SW 1271 (cell line): ENCODE measurements at regions not wholly inside any gene's neighbourhood (a gene's known extent, or its start where the extent isn't known, plus 50 kb on each side); places are given as distances from the start of the nearest gene placed in this dataset.

ENCODE experiments used
- DNase-seq, 2 experiments: peaks; one replicate each; lab custom pipeline; 2025; lab: John Stamatoyannopoulos, UW

DNA sequence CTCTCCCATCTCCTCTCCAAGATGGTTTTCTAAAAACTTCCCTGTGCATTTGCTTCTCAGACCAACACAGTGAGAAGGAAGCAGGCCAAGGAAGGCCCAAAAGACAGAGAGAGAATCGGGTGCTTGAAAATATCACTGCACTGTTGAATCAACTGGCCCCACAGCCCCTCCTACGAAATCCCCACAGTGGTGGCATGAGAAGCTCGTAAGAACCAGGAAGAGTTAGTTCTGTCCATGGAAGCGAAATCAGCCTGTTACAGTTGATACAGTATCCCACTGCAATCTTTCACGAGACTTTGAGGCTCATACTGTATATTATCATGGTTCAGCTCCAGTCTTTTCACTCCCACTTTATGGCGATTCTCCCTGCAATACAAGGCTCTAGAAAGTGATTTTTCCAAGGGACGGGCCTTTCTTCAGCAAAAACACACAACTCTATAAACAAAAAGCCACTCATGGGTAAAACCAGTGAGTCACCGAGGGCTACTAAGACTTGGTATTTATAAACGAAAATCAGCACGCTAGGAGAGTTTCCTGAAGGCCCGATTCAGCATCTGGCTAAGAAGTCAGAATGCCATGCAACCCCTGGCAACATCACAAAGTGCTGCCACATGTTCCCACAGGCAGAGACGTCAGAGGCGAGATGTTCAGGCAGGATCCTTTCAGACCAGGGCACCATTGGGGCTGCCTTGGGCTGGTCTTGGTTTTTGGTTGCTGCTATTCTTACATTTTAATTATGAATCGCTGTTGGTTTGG lies 185.7 kb downstream of the IRX5 start:
- DNase-seq, result no peak

DNA sequence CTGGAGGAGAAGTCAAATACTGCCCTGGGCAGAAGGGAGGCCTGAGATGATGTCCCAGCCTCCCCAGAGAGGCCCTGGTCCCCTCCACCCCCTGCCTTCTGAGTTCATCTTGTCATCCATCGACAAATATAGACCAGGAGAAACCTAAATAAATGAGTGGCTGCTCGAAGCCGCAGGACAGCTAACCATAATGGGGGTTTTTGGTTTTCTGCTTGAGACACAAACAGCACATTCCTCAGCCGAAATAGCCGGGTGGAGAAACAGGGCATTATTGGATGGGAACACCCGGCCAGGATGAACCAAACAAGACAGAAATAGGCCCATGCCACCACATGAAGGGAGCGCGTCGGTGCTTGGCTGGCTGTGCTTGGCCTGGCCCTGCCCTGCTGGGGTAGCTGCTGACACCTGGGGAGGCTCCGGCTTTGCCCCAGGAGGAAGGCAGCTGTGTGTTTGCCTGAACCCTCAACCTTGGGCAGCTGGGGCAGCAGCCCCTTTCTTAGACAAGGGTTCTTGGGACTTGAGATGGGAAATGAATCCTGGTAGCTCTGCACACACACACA lies 188.1 kb downstream of the IRX5 start:
- DNase-seq, result no peak

DNA sequence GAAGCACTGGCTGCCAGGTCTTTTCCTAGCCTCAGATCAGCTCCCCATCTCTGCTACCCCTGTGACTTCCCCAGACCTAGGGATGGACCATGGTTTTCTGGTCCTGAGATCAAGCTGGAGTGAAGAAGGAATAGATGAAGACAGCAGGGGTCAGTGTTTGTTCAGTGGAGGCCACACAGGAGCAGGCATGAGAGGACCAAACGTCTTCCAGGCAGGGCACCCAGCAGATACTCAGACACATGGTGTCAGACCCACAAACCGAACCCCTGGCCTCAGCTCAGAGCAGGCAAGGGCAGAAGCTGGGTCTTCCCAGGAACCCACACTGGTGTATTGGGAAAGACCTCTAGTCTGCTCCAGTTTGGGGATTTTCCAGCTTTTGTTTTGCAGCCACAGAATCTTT lies 189.7 kb downstream of the IRX5 start:
- no peak for DNase-seq

DNA sequence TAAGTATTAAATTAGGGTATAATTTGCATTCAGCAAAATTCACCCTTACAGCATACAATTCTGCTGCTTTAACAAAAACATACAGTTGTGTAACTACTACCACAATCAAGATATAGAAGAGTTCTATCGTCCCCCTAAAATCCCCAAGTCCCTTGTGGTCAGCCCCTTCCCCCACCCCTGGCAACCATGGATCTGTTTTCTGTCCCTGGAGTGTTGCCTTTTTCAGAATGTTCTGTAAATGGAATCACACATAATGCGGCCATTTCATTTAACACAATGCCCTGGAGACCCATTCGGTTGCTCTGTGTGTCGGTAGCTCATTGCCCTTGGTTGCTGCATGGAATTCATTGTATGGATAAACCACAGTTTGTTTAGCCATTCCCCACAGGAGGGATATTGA lies 190.2 kb downstream of the IRX5 start:
- no peak for DNase-seq

GRCh38 chr16:55123652-55124051 lies 193.0 kb downstream of the IRX5 start:
- no peak for DNase-seq

DNA sequence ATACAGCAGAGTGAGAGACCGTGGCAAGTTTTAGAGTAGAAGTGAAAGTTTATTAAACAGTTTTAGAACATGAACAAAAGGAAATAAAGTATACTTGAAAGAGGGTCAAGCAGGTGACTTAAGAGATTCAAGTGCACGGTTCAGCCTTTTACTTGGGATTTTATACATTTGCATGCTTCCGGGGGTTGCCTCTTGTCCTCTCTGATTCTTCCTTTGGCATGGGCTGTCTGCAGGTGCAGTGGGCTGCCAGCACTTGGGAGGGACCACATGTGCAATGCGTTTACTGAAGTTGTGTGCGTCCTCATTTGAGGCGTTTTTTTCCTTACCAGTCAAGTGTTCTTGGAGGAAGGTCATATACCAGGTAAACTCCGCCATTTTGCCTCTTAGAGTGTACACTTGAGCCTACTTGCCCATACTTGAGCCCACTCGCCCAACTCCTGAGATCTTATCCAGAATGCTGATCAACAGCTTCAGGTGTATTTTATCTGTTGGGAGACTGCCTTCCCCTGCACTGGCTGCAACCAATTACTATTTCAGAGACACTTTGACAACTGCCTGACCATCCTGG lies 195.2 kb downstream of the IRX5 start:
- DNase-seq, result no peak

- DNase-seq, result no peak
These were observed 195.8 kb downstream of the IRX5 start for GRCh38 chr16:55126456-55126855.

DNA sequence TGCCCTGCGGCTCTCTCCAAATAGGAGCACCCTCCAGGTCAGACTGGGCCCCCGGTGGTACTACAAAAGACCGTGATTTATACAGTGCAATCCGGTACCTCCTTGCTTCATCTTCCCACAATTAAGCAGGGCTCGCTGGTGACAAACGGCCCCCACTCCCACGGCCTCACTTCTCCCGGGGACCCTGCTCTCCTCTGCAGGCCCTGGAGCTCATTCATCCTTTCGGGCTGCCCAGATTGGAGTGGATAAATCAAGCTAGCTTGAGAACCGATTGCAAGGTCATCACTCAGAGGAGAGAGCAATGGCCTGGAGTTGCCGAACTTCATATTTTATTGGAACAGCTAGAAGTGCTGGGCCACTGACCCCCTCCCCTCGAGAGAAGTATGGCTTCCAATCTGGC lies 193.5 kb upstream of the IRX6 start:
- DNase-seq, result no peak

DNA sequence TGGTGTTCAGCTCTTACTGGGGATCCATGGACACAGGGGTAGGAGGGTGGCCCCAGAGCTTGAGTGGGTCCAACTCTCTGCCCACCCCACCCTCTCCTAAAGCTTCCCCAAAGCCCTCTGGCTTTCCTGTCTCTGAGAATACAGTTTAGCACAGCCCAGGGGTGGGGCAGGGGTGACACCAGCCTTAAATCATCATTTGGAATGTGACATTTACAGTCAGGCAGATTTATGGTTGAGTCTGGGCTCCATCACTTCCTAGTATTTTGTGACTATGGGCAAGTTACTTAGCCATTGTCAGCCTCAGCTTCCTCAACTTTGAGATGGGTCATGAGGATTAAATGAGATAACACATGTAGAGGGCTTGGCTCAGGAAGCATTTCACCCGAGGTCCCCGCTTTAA lies 193.1 kb upstream of the IRX6 start:
- no peak for DNase-seq

DNA sequence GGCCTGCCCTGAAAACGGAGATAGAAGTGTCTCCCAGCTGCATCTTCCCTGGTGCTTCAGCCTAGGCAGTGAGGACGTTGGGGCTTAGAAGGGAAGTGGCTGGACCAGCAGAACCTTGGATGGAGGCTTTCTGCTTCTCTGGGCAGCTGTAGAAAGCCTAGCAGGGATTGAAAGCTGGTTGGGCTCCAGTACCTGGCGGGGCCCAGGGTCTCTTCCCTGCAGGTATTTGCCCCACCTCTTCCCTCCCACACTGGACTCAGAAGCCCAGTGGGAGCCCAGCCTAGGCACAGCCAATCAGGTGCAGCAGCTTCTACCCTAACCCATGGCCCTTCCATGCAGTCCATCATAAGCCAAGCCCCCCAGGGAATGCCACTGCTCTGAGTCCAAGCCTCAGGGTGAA lies 190.3 kb upstream of the IRX6 start:
- DNase-seq, result no peak

DNA sequence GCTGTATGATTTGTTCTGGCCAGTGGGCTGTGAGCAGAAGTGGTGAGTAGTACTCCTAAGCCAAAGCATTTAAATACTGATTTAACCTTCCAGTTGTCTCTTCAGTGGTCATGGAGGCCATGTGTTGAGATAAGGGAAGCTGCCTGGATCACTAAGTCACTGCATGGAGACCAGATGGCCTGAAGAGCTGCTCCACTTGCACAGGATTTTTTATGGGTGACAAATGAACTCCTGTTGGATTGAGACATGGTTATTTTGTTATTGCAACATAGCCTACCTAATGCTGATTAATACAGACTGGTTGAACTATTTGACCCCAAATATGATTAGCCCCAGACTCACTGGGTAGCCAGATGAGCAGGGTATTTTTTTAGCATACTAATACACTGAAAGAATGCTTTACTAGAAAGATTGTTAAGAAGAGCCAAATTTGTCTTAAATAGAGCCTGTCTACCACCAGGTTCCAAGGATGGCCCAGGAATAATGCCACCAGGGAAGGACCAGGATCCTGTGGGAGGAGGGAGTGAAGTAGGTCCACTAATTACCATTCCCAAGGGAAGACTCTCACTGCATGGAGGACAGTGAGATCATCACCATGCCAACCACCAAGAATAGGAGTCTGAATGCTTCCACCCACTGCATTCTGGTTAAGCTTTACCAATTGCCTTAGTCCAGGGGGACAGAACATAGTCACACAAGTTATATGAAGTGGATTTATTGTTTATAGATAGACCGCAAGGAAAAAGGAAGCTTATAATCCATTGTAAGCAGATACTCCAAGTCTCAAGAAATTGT lies 187.4 kb upstream of the IRX6 start:
- no peak for DNase-seq

- no peak for DNase-seq
These were observed 185.7 kb upstream of the IRX6 start for GRCh38 chr16:55138298-55138697.

- DNase-seq, result no peak
These were observed 181.6 kb upstream of the IRX6 start for GRCh38 chr16:55142405-55142804.

DNA sequence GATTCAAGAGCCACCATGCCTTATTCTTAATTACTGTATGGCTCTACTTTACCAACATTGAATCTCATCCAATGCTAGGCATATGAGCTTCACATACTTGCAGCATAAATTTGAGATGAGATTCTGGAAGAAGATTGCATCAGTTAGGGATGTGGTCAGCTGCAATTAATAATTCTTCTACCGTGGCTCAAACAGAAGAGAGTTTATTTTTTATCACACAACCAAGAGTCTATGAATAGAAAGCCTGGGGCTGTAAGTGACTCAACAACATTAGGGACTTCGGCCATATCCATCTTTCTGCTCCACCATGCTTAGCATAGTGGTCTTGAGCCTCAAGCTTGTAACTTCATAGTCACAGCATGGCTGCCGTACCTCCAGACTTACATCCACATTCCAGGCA lies 179.4 kb upstream of the IRX6 start:
- DNase-seq, result no peak

- no peak for DNase-seq
These were observed 178.0 kb upstream of the IRX6 start for GRCh38 chr16:55145771-55146603.

- no peak for DNase-seq
These were observed 177.0 kb upstream of the IRX6 start for GRCh38 chr16:55146966-55147365.

GRCh38 chr16:55147396-55147795 lies 176.6 kb upstream of the IRX6 start:
- DNase-seq, result no peak

DNA sequence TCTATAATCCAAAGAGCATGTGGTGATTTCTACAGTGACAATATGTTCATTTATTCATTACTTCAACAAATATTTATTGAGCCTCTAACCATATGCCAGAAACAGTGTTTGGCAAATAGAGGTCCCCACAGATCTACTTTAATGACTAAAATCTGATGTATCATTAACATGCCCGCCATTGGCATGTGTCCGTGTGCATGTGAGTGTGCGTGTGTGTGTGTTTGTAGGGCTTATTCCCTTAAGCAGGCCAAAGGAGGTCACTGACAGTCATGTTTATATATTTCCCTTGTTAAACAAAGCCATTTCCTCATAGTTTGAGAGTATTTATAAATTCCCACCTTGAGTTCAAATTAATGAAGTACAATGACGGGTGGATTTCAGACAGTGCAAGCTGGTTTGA lies 174.4 kb upstream of the IRX6 start:
- DNase-seq, result no peak

DNA sequence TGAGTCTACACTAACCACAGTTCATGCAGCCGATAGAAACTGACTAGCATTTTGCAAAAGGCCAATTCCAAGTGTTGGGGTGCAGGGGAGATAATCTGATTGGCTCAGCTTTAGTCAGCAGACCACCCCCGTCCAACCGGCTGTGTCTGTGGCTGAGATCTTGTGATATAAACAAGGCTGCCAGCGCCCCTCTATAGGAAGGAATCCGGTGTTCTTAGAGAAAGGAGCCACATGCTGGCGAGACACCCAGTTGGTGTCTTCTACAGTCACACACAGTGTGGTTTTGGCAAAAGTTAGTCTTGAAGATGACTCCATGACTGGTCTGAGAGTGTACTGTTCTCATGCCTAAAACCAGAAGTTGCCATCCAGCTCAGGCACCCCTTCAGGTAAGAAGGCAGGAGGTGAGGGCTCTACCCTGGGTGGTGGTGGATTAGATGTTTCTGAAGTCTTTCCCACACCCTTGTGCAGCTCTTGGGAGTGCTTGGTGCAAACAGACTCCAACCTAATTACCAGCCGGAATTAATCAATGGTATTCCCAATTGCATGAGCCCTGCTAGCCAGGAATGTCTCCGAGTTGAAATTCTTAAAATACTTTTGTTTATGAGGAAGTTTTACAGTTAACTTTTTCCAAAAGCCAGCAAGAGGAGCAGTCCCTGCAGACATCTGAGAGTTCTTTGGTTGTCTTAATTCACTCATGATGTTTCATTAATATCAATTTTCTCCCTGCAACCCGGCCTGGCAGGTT lies 172.3 kb upstream of the IRX6 start:
- DNase-seq, result no peak

DNA sequence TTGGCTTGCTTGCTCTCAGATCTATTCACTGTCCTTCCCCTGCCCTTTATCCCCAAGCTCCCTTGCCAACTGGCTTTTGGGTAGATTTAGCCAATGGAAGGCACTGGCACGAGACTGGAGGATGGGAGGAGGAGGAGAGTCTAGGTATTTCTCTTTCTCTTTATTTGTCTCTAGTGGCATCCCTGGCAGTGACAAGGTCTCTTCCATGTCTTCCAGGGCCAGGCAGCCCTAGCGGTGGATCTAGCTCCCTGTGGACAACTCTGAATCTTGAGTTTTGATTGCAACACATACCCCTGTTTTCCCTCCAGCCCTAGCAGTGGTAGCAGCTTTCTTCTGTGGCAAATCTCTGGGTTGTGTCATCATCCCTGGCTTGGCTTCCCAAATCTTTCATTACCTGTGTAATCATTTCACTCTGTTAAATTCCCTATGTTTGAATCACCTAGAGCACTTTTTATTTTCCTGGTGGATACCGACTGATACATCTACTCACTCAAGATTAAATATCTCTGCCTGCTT lies 171.1 kb upstream of the IRX6 start:
- DNase-seq, result no peak

DNA sequence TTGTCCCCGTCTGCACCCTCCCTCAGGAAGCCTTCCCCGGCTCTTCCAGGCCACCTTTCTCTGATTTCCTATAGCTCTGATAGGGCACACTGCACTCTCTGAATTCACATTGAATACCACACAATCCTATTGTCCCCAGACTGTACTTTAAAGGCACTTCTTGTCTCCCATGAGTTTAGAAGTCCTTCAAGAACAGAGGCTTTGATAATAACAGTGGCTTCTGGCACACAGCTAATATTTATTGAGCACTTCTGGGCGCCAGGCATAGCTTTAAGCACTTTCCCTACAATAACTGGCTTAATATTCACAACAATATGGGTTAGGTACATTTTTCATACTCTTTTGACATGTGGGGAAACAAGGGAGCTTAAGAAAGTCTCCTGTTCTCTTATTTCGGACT lies 169.7 kb upstream of the IRX6 start:
- DNase-seq, result no peak
